Osteoblast (primary cell): ENCODE measurements at regions not wholly inside any gene's neighbourhood (a gene's known extent, or its start where the extent isn't known, plus 50 kb on each side); places are given as distances from the start of the nearest gene placed in this dataset.

ENCODE experiments used
- DNase-seq: peaks from one replicate; pipeline ENCODE4 v3.0.0; 2011; ENCODE audit warnings: low spot score, mixed read lengths; ENCODE audit not compliant: insufficient read length; ENCODE audit errors: missing footprints
- H2AFZ ChIP-seq: 2 replicates; pipeline ENCODE4 v1.6.0; 2011; ENCODE audit warnings: mild to moderate bottlenecking, low read length
- H3K27ac ChIP-seq: 2 replicates; pipeline ENCODE4 v1.5.1; 2011; ENCODE audit warnings: mild to moderate bottlenecking, low read depth, low read length, moderate library complexity
- H3K27me3 ChIP-seq: 2 replicates; pipeline ENCODE4 v1.6.0; 2012; ENCODE audit warnings: mild to moderate bottlenecking, control low read depth, inconsistent platforms, low read length, moderate library complexity; ENCODE audit not compliant: insufficient read depth
- H3K36me3 ChIP-seq: 2 replicates; pipeline ENCODE4 v1.5.1; 2011; ENCODE audit warnings: mild to moderate bottlenecking, low read length, control low read depth, moderate library complexity; ENCODE audit not compliant: insufficient read depth
- H3K4me1 ChIP-seq: 2 replicates; pipeline ENCODE4 v1.5.1; 2011; ENCODE audit warnings: mild to moderate bottlenecking, low read length, control low read depth, moderate library complexity; ENCODE audit not compliant: insufficient read depth
- H3K4me2 ChIP-seq: 2 replicates; pipeline ENCODE4 v1.6.0; 2011; ENCODE audit warnings: mild to moderate bottlenecking, low read length; ENCODE audit not compliant: insufficient read depth
- H3K4me3 ChIP-seq: fragments of 200-600 bp; sonication (generic); 3 replicates; pipeline ENCODE4 v1.5.1; 2012; ENCODE audit warnings: mild to moderate bottlenecking, low read length, inconsistent platforms; ENCODE audit not compliant: insufficient read depth
- H3K79me2 ChIP-seq: 2 replicates; pipeline ENCODE4 v1.6.0; 2012; ENCODE audit warnings: mild to moderate bottlenecking, low read length, control low read depth, inconsistent platforms; ENCODE audit not compliant: insufficient read depth
- H3K9me3 ChIP-seq: 2 replicates; pipeline ENCODE4 v1.5.1; 2011; ENCODE audit warnings: low read depth, low read length, control low read depth
- H4K20me1 ChIP-seq: 2 replicates; pipeline ENCODE4 v1.6.0; 2012; ENCODE audit warnings: mild to moderate bottlenecking, low read length, control low read depth; ENCODE audit not compliant: insufficient read depth
- TF ChIP-seq, protein P1 (sequence below): IDR thresholded peaks from 2 replicates; pipeline ENCODE4 v1.5.1; 2011; ENCODE audit warnings: mild to moderate bottlenecking, low read depth, low read length, moderate library complexity; ENCODE audit errors: extremely low read depth

- H3K4me1 ChIP-seq: peaks cover 8% of the 10 kb centered on the region
- H3K4me2 ChIP-seq: no peak overlapping the region
- no peak overlapping the region for H3K27ac ChIP-seq
- no peaks in the 10 kb centered on the region for H3K36me3 ChIP-seq
- TF ChIP-seq, protein P1, sequence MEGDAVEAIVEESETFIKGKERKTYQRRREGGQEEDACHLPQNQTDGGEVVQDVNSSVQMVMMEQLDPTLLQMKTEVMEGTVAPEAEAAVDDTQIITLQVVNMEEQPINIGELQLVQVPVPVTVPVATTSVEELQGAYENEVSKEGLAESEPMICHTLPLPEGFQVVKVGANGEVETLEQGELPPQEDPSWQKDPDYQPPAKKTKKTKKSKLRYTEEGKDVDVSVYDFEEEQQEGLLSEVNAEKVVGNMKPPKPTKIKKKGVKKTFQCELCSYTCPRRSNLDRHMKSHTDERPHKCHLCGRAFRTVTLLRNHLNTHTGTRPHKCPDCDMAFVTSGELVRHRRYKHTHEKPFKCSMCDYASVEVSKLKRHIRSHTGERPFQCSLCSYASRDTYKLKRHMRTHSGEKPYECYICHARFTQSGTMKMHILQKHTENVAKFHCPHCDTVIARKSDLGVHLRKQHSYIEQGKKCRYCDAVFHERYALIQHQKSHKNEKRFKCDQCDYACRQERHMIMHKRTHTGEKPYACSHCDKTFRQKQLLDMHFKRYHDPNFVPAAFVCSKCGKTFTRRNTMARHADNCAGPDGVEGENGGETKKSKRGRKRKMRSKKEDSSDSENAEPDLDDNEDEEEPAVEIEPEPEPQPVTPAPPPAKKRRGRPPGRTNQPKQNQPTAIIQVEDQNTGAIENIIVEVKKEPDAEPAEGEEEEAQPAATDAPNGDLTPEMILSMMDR: no peak
- DNase-seq: no peak
- no peaks in the 10 kb centered on the region for H3K9me3 ChIP-seq
- H3K79me2 ChIP-seq: no peaks in the 10 kb centered on the region
- no peak overlapping the region for H3K4me3 ChIP-seq
- H2AFZ ChIP-seq: no peak overlapping the region
- no peaks in the 10 kb centered on the region for H4K20me1 ChIP-seq
- no peaks in the 10 kb centered on the region for H3K27me3 ChIP-seq
These were observed 102.9 kb downstream of the ADAMTS15 start for GRCh38 chr11:130551388-130551787.

DNA sequence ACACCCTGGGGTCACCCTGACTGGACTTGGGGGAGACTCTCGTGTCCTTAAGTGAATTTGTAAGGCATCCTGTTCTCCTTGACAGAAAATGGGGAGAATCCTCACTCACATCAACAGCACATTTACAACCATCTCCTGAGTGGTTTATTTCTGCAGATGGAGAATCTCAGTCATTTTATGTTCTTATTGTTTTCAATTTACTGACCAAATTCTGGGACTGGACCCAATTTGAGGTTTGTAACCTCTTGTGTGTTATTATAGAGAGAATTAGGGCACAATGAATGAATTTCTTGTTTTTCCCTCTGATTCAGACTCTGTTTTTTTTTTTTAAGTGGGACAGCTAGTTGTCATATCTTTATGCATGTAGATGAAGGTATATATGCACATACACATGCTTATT, 104.9 kb downstream of the ADAMTS15 start:
- TF ChIP-seq, protein P1: no peak
- H2AFZ ChIP-seq: no peak overlapping the region
- peak; percentile 73 for DNase-seq
- H3K27me3 ChIP-seq: no peaks in the 10 kb centered on the region
- no peaks in the 10 kb centered on the region for H3K79me2 ChIP-seq
- no peaks in the 10 kb centered on the region for H3K9me3 ChIP-seq
- no peaks in the 10 kb centered on the region for H4K20me1 ChIP-seq
- no peak overlapping the region for H3K27ac ChIP-seq
- no peaks in the 10 kb centered on the region for H3K36me3 ChIP-seq
- H3K4me1 ChIP-seq: peaks cover 8% of the 10 kb centered on the region
- no peak overlapping the region for H3K4me3 ChIP-seq
- H3K4me2 ChIP-seq: no peak overlapping the region

GRCh38 chr11:130554241-130555055, 106.0 kb downstream of the ADAMTS15 start:
- no peaks in the 10 kb centered on the region for H3K36me3 ChIP-seq
- H2AFZ ChIP-seq: no peak overlapping the region
- TF ChIP-seq, protein P1: no peak
- H3K4me1 ChIP-seq: peaks cover 8% of the 10 kb centered on the region
- no peak overlapping the region for H3K27ac ChIP-seq
- no peaks in the 10 kb centered on the region for H4K20me1 ChIP-seq
- H3K79me2 ChIP-seq: no peaks in the 10 kb centered on the region
- no peak overlapping the region for H3K4me3 ChIP-seq
- no peaks in the 10 kb centered on the region for H3K27me3 ChIP-seq
- no peak for DNase-seq
- no peak overlapping the region for H3K4me2 ChIP-seq
- no peaks in the 10 kb centered on the region for H3K9me3 ChIP-seq

- H3K4me2 ChIP-seq: no peak overlapping the region
- H3K79me2 ChIP-seq: no peaks in the 10 kb centered on the region
- no peaks in the 10 kb centered on the region for H4K20me1 ChIP-seq
- DNase-seq: no peak
- no peak overlapping the region for H3K27ac ChIP-seq
- no peak overlapping the region for H3K4me3 ChIP-seq
- H3K4me1 ChIP-seq: peaks cover 8% of the 10 kb centered on the region
- H2AFZ ChIP-seq: no peak overlapping the region
- no peaks in the 10 kb centered on the region for H3K9me3 ChIP-seq
- H3K27me3 ChIP-seq: no peaks in the 10 kb centered on the region
- no peaks in the 10 kb centered on the region for H3K36me3 ChIP-seq
- TF ChIP-seq, protein P1: no peak
These were observed 106.9 kb downstream of the ADAMTS15 start for GRCh38 chr11:130555251-130555841.
